ENCODE measurements at regions not wholly inside any gene's neighbourhood (a gene's known extent, or its start where the extent isn't known, plus 50 kb on each side); places are given as distances from the start of the nearest gene placed in this dataset.

- ChIA-PET POLR2A (no interaction called here), CTCF (no interaction called here)
- Mint-ChIP-seq H3K27ac (no peak overlapping the region), H3K27me3 (no peaks in the 10 kb centered on the region), H3K4me3 (no peak overlapping the region), H3K36me3 (ENCODE audit: low read depth) (no peaks in the 10 kb centered on the region), H3K9me3 (peaks cover 2% of the 10 kb centered on the region), H3K4me1 (ENCODE audit: low read depth) (no peaks in the 10 kb centered on the region)
- H3K27me3 ChIP-seq (ENCODE audit: control insufficient read depth in 1 of 2, insufficient read depth in 2 of 2, low read length in 2 of 2) = no peaks in the 10 kb centered on the region
- DNase-seq (no peak), ATAC-seq (ENCODE audit: poor library complexity) (no peak)
- intact Hi-C loops (cut with DNase I, micrococcal nuclease) = no loop called here
- no peaks in the 10 kb centered on the region for H3K36me3 ChIP-seq (ENCODE audit: insufficient read depth, low read length)
- no peak overlapping the region for H3K4me3 ChIP-seq (ENCODE audit: low read length)
- no peak overlapping the region for H3K27ac ChIP-seq (ENCODE audit: low read depth in 1 of 2, low read length in 2 of 2)
- peaks cover 0 to 4% of the 10 kb centered on the region in 2 experiments for H3K9me3 ChIP-seq (ENCODE audit: control insufficient read depth in 1 of 2, insufficient read depth in 1 of 2, low read length in 2 of 2)
- no peaks in the 10 kb centered on the region for H3K4me1 ChIP-seq (ENCODE audit: insufficient read depth, low read length)
- TF ChIP-seq, protein P1, sequence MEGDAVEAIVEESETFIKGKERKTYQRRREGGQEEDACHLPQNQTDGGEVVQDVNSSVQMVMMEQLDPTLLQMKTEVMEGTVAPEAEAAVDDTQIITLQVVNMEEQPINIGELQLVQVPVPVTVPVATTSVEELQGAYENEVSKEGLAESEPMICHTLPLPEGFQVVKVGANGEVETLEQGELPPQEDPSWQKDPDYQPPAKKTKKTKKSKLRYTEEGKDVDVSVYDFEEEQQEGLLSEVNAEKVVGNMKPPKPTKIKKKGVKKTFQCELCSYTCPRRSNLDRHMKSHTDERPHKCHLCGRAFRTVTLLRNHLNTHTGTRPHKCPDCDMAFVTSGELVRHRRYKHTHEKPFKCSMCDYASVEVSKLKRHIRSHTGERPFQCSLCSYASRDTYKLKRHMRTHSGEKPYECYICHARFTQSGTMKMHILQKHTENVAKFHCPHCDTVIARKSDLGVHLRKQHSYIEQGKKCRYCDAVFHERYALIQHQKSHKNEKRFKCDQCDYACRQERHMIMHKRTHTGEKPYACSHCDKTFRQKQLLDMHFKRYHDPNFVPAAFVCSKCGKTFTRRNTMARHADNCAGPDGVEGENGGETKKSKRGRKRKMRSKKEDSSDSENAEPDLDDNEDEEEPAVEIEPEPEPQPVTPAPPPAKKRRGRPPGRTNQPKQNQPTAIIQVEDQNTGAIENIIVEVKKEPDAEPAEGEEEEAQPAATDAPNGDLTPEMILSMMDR (IDR thresholded peaks at IDR 0.05) = no peak
Measured at GRCh38 chr2:183493040-183493439, 368.8 kb downstream of the NUP35 start.

DNA sequence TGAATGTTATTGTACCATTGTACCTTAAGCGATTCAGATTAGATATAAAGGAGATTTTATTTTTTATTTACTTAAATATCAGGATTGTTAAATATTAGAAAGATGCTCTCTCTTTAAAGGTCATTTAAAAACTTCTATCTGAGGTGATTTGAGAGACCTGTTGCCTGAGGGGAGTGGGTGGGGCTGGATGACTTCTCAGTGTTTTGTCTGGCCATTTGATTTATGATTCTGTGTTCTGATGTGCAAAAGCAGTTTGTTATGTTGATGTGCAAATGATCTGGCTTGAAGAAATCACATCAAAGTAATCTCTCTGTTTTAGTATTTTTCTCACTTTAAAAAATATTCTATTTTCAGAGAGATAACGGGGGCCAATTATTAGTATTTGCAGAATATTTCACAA lies 370.8 kb downstream of the NUP35 start:
- ATAC-seq (ENCODE audit: poor library complexity) (no peak), DNase-seq (no peak)
- intact Hi-C loops (cut with DNase I, micrococcal nuclease) = no loop called here
- no peaks in the 10 kb centered on the region for H3K27me3 ChIP-seq (ENCODE audit: control insufficient read depth in 1 of 2, insufficient read depth in 2 of 2, low read length in 2 of 2)
- Mint-ChIP-seq H3K27ac (no peak overlapping the region), H3K27me3 (no peaks in the 10 kb centered on the region), H3K4me1 (ENCODE audit: low read depth) (no peaks in the 10 kb centered on the region), H3K9me3 (peaks cover 4% of the 10 kb centered on the region), H3K4me3 (no peak overlapping the region), H3K36me3 (ENCODE audit: low read depth) (no peaks in the 10 kb centered on the region)
- H3K9me3 ChIP-seq (ENCODE audit: control insufficient read depth in 1 of 2, insufficient read depth in 1 of 2, low read length in 2 of 2) = peaks cover 0 to 4% of the 10 kb centered on the region in 2 experiments
- H3K27ac ChIP-seq (ENCODE audit: low read depth in 1 of 2, low read length in 2 of 2) = no peak overlapping the region
- H3K36me3 ChIP-seq (ENCODE audit: insufficient read depth, low read length) = no peaks in the 10 kb centered on the region
- H3K4me3 ChIP-seq (ENCODE audit: low read length) = no peak overlapping the region
- ChIA-PET CTCF (no interaction called here), POLR2A (no interaction called here)
- H3K4me1 ChIP-seq (ENCODE audit: insufficient read depth, low read length) = no peaks in the 10 kb centered on the region
- TF ChIP-seq, protein P1 (IDR thresholded peaks at IDR 0.05) = no peak

- CTCF ChIA-PET = no interaction called here
Measured at GRCh38 chr2:183495589-183496267, 371.5 kb downstream of the NUP35 start.

More at GRCh38 chr2:183495589-183496267, 371.5 kb downstream of the NUP35 start:
- Histone ChIP-seq H3K4me1 (ENCODE audit: insufficient read depth, low read length) (no peaks in the 10 kb centered on the region), H3K27ac (ENCODE audit: low read depth in 1 of 2, low read length in 2 of 2) (no peak overlapping the region), H3K27me3 (ENCODE audit: control insufficient read depth in 1 of 2, insufficient read depth in 2 of 2, low read length in 2 of 2) (no peaks in the 10 kb centered on the region), H3K36me3 (ENCODE audit: insufficient read depth, low read length) (no peaks in the 10 kb centered on the region), H3K9me3 (ENCODE audit: control insufficient read depth in 1 of 2, insufficient read depth in 1 of 2, low read length in 2 of 2) (peaks cover 0 to 4% of the 10 kb centered on the region in 2 experiments), H3K4me3 (ENCODE audit: low read length) (no peak overlapping the region)
- Mint-ChIP-seq H3K36me3 (ENCODE audit: low read depth) (no peaks in the 10 kb centered on the region), H3K27me3 (no peaks in the 10 kb centered on the region), H3K4me1 (ENCODE audit: low read depth) (no peaks in the 10 kb centered on the region), H3K4me3 (no peak overlapping the region), H3K9me3 (peaks cover 9% of the 10 kb centered on the region), H3K27ac (no peak overlapping the region)
- POLR2A ChIA-PET = no interaction called here
- ATAC-seq (ENCODE audit: poor library complexity) = no peak
- DNase-seq = no peak
- intact Hi-C loops (cut with DNase I, micrococcal nuclease) = no loop called here
- TF ChIP-seq, protein P1 (IDR thresholded peaks at IDR 0.05) = no peak
